D721Med (cell line): ENCODE measurements at regions not wholly inside any gene's neighbourhood (a gene's known extent, or its start where the extent isn't known, plus 50 kb on each side); places are given as distances from the start of the nearest gene placed in this dataset.

Experiments used
- DNase-seq: peaks from one replicate; pipeline ENCODE4 v3.0.0; 2011; ENCODE audit warnings: low spot score; ENCODE audit not compliant: insufficient read length
- FAIRE-seq: peaks from 2 replicates; lab custom pipeline; 2011; peaks lifted over from hg19 to GRCh38; lab: Jason Lieb, UNC
- CTCF ChIP-seq: IDR thresholded peaks from 2 replicates; pipeline ENCODE4 v1.5.1; 2012; ENCODE audit warnings: mild to moderate bottlenecking, control low read depth; ENCODE audit not compliant: insufficient read depth; ENCODE audit errors: missing control alignments

GRCh38 chr18:39057423-39058064 is 1491.9 kb upstream of the CELF4 start:
- no peak for TF ChIP-seq CTCF
- FAIRE-seq (peak; percentile 92), DNase-seq (no peak)

GRCh38 chr18:39053571-39053970 is 1488.0 kb upstream of the CELF4 start:
- TF ChIP-seq CTCF: no peak
- DNase-seq: no peak
- FAIRE-seq: peak; percentile 95

GRCh38 chr18:39051013-39051412 is 1485.4 kb upstream of the CELF4 start:
- TF ChIP-seq CTCF: no peak
- no peak for DNase-seq
- no peak for FAIRE-seq

- no peak for TF ChIP-seq CTCF
- DNase-seq (no peak), FAIRE-seq (no peak)
Measured at GRCh38 chr18:39039813-39040212, 1474.2 kb upstream of the CELF4 start.

- DNase-seq: no peak
- no peak for FAIRE-seq
- no peak for TF ChIP-seq CTCF
Measured at GRCh38 chr18:39037925-39038324, 1472.3 kb upstream of the CELF4 start.

GRCh38 chr18:39033312-39033711 is 1467.7 kb upstream of the CELF4 start:
- TF ChIP-seq CTCF: no peak
- DNase-seq (no peak), FAIRE-seq (peak; percentile 41)

- FAIRE-seq: no peak
- no peak for TF ChIP-seq CTCF
- no peak for DNase-seq
Measured at GRCh38 chr18:39031647-39032046, 1466.0 kb upstream of the CELF4 start.
